SH-SY5Y (cell line): ENCODE measurements at regions not wholly inside any gene's neighbourhood (a gene's known extent, or its start where the extent isn't known, plus 50 kb on each side); places are given as distances from the start of the nearest gene placed in this dataset.

ENCODE experiments used
- GATA2 ChIP-seq: IDR thresholded peaks from 2 replicates; pipeline ENCODE4 v1.6.1; 2011; ENCODE audit warnings: mild to moderate bottlenecking, low read depth, low read length
- GATA3 ChIP-seq: IDR thresholded peaks from 2 replicates; pipeline ENCODE4 v1.6.1; 2011; ENCODE audit warnings: low read depth, mild to moderate bottlenecking, low read length, moderate library complexity

GRCh38 chr6:130529569-130530149, 163.8 kb downstream of the TMEM200A start:
- TF ChIP-seq GATA3 (no peak), GATA2 (no peak)
